CD4-positive, alpha-beta T cell treated with Interleukin-1 beta for 1 hour (primary cell): ENCODE measurements at regions not wholly inside any gene's neighbourhood (a gene's known extent, or its start where the extent isn't known, plus 50 kb on each side); places are given as distances from the start of the nearest gene placed in this dataset.
"Not testable (repeated sequence)": the region's sequence is repeated elsewhere in the genome, so short reads cannot be mapped to it uniquely, and the experiment has no call there.

Source experiments
- DNase-seq, 2 donors: peaks; one replicate each; pipeline ENCODE4 v3.0.0-alpha.2; 2020 to 2022

DNA sequence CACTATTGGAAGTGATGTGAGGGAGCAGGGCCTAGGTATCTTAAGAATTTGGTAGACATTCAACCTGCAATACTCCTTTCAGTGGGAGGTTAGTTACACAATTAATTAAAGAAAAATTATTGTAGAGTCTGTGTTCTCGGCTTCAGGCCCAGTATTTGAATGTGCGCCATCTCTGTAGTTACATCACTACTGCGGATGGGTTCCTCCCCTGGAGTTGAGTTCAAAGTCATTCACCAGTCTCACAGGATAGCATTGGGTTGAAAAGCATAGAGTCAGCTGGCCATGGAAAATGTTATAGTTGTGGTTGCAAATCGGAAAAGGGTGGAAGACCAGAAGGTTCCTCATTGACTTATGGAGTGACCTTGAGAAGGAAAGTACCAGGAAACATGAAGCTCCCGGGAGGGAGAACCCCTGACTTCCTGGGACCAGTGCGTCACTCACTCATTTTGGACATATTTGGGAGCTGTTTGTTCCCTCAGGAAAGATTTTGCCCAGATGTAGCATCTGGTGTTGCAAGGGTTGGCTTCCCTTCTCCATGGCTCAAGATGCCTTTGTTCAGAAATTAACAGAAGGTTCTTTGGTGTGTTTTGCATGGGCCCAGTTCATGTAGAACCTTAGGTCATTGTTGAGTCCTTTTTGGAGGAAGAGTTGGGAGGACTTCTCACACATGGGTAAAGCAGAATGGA, 111.8 kb downstream of the SRGAP2 start:
- not testable (repeated sequence) for DNase-seq

DNA sequence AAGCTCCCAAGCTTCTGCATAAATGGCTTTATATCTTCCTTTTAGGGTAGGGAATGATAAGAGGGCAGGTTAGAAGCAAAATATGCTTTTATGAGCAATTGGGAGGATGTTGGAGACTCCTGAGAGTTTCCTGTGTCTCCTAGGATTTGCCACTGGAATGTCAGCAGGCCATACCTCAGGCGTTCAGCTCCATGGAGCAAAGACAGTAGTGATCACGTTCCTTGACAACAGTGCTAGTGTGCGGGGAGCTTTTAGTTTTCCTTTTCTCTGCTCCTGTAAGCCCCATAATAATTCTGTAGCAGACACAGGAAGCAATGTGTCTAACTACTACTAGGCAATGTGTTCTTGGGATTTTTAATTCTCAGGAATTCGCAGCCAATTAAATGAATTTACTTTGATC, 113.6 kb downstream of the SRGAP2 start:
- not testable (repeated sequence) for DNase-seq

DNA sequence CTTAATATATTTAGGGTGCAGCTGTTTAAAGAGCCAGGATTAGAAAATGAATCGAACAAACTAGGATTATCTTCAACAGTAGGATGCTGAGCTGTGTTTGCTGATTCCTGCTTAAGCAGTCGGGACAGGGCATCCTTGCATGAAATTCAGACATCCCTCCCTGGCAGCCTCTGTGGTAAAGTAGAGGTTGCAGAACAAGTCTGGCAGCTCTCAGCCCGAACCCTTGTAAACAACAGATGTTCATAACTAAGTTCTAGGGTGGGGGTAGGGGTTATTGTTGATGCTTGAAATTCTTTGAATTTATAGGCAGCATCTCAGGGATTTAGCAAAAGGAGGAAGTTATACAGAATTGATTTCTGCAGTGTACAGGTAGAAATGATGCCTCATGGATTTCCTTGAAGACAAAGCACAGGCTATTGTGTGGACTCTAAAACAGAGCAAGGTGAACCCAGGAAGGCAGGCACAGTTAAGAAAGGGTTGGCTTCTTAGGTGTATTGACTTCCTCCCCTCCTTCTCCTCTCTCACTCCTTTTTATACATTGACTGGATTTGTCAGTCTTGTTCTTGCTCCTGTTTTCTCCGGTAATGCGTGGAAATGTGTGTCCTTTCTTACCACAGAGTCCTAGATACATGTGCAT, 114.7 kb downstream of the SRGAP2 start:
- DNase-seq, result not testable (repeated sequence)

DNA sequence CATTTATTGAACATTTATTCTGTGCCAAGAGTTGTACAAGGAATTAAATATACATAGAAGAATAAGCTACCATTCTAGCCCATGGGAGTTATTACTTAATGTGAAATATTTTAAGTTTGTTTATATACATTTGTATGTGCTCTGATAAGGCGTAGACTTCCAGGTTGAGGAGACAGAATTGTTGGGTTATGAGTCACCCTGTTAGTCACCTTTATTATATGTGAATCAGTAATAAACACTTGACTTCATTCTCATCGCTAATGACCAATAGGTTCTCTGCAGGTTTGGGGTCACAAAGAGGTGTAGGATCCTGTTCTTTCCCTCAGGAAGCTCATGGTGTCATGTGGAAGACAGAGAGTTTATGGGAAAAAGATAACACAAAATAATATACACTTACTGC, 116.9 kb downstream of the SRGAP2 start:
- DNase-seq, result not testable (repeated sequence)

GRCh38 chr1:206326159-206326939, 123.0 kb downstream of the SRGAP2 start:
- DNase-seq, result not testable (repeated sequence)

DNA sequence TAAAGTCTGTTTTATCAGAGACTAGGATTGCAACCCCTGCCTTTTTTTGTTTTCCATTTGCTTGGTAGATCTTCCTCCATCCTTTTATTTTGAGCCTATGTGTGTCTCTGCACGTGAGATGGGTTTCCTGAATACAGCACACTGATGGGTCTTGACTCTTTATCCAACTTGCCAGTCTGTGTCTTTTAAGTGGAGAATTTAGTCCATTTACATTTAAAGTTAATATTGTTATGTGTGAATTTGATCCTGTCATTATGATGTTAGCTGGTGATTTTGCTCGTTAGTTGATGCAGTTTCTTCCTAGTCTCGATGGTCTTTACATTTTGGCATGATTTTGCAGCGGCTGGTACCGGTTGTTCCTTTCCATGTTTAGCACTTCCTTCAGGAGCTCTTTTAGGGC, 128.3 kb downstream of the SRGAP2 start:
- not testable (repeated sequence) for DNase-seq

DNA sequence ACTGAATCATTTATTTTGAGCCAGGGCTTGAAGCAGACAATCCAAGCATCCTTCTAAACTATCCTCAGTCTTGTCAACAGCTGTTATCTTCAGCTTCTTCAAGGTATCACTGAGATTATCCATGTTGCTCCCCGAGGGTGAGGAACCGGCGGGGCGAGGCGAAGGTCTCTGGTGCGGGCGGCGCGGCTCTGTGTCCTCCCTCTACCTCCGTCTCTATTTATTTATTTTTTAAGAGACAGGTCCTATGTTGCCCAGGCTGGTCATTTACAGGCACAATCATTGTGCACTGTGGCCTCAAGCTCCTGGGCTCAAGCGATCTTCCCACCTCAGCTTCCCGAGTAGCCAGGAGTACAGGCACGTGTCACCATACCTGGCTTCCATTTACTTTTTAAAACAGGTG, 130.0 kb downstream of the SRGAP2 start:
- not testable (repeated sequence) for DNase-seq

- not testable (repeated sequence) for DNase-seq
These were observed 130.6 kb downstream of the SRGAP2 start for GRCh38 chr1:206333897-206334296.

- not testable (repeated sequence) for DNase-seq
These were observed 131.1 kb downstream of the SRGAP2 start for GRCh38 chr1:206334481-206334880.

DNA sequence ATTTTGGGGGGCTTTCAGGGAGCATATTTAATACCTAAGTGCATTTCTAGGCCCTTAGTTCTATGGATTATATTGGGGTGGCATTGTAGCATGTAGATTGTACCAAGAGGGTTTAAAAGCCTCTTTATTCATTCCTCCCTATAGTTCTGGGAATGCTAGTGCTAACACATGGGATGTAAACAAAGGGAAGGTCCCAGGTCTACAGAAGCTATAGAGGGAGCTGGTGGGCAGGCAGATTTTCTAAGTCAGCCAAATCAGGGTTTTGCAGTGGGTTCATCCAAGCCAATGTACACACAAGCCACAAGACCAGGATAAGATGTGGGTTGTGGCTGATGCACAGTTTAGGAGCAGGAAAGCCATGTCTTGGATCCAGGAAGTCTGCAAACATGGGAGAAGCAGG, 131.8 kb downstream of the SRGAP2 start:
- not testable (repeated sequence) for DNase-seq

GRCh38 chr1:206335875-206336846, 132.8 kb downstream of the SRGAP2 start:
- not testable (repeated sequence) for DNase-seq

DNA sequence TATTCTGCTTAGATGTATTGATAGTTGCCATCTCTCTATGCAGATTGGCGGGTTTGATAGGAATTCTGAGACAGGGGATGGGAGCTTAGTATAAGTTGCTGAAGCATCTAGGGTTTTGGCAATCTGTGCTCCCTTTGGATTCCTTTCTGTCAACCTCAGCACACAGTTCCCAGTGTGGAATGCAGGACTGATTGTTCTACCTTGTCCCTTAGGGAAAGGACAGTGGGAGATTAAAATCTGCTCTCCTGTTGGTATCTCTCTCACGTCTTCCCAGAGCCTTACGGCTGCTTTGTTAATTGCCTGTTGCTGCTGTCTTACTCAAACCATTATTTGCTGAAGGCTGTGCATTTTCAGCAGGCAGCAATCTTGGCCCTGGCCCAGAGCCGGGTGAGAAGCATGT, 133.3 kb upstream of the IKBKE start:
- DNase-seq, result not testable (repeated sequence)

GRCh38 chr1:206350493-206351275, 119.6 kb upstream of the IKBKE start:
- DNase-seq, result not testable (repeated sequence)

- DNase-seq, result not testable (repeated sequence)
These were observed 118.8 kb upstream of the IKBKE start for GRCh38 chr1:206351276-206352052.

- not testable (repeated sequence) for DNase-seq
These were observed 114.0 kb upstream of the IKBKE start for GRCh38 chr1:206356310-206356709.

GRCh38 chr1:206357962-206358361, 112.3 kb upstream of the IKBKE start:
- peak in 1 of 2 donors; percentile 45 for DNase-seq

GRCh38 chr1:206358771-206359170, 111.5 kb upstream of the IKBKE start:
- DNase-seq, result not testable (repeated sequence)

GRCh38 chr1:206359377-206359776, 110.9 kb upstream of the IKBKE start:
- not testable (repeated sequence) for DNase-seq

- not testable (repeated sequence) for DNase-seq
These were observed 108.2 kb upstream of the IKBKE start for GRCh38 chr1:206361978-206362543.

- not testable (repeated sequence) for DNase-seq
These were observed 107.3 kb upstream of the IKBKE start for GRCh38 chr1:206362994-206363393.
